Activated T-cell treated with anti-CD3 and anti-CD28 coated beads, Interleukin-2, amount 50 U/mL, for 48 hours (primary cell): ENCODE measurements at regions not wholly inside any gene's neighbourhood (a gene's known extent, or its start where the extent isn't known, plus 50 kb on each side); places are given as distances from the start of the nearest gene placed in this dataset.
"Not testable (repeated sequence)": the region's sequence is repeated elsewhere in the genome, so short reads cannot be mapped to it uniquely, and the experiment has no call there.

Experiments used
- DNase-seq, 2 experiments: peaks; one replicate each; pipeline ENCODE4 v3.0.0-alpha.2; 2020

GRCh38 chr15:66635817-66636216 is 66.2 kb upstream of the SMAD6 start:
- DNase-seq, result no peak

GRCh38 chr15:66637044-66637443 is 65.0 kb upstream of the SMAD6 start:
- not testable (repeated sequence) for DNase-seq

DNA sequence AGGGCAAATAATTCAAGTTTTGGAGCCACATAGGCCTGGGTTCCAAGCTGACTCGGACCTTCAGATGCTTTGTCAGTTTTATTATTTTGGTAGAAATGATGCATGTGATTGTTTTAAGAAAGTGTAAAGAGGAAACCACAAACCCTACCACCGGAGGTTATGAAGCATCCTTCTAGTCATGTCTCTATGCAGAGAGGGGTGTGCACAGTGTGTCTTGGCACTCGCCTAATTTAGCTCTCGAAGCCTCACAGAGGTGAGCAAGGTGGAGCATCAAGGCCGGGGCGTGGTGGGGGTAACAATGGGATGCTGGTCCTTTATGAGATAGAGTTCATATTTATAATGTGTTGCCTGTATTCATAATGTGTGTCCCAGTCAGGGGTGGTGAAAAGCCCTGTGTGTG is 63.7 kb upstream of the SMAD6 start:
- peak in 1 of 2 experiments; percentile 17 for DNase-seq

GRCh38 chr15:66641485-66642315 is 60.3 kb upstream of the SMAD6 start:
- DNase-seq, result no peak

GRCh38 chr15:66642514-66642913 is 59.5 kb upstream of the SMAD6 start:
- DNase-seq, result no peak

- no peak for DNase-seq
Measured at GRCh38 chr15:66643033-66643432, 59.0 kb upstream of the SMAD6 start.

GRCh38 chr15:66644000-66644787 is 57.8 kb upstream of the SMAD6 start:
- no peak for DNase-seq

- DNase-seq, result no peak
Measured at GRCh38 chr15:66644869-66645268, 57.2 kb upstream of the SMAD6 start.

DNA sequence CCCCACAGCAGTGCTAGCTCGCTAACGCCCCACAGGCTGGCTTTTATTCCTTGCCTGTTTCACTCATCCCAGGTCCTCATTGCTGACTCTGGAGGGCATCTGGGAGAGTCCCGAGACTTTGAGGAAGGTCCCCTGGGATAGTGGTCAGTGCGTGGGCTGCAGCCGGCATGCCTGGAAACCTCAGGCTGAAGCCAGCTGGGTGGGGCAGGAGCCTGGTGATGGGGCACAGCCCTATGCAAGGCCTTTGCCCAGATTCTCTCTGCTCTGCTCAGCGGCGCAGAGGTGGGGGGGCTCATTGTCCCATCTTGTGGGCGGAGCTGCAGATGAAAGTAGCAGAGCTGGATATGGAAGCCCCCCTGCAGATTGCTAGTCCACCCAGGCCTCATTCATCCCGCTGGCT is 55.7 kb upstream of the SMAD6 start:
- no peak for DNase-seq

DNA sequence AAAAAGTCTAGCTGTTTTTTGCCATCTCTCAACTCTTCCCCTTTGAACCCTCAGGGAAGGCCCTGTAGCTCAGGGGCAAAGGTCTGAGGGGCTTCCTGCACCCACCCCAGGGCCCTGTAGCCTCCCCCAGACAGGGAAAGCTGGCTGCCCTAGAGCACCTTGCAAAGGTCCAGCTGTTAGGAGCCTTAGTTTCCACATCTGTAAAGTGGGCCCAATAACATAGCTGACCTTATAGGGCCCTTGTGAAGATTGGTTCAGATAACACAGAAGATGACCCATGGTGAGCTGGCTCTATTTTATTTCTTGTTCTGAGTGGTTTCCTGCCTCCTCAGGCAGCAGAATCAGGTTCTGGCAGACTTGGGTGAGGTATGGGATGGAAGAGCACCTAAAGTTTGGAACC is 55.2 kb upstream of the SMAD6 start:
- no peak for DNase-seq

GRCh38 chr15:66647358-66647757 is 54.7 kb upstream of the SMAD6 start:
- no peak for DNase-seq

DNA sequence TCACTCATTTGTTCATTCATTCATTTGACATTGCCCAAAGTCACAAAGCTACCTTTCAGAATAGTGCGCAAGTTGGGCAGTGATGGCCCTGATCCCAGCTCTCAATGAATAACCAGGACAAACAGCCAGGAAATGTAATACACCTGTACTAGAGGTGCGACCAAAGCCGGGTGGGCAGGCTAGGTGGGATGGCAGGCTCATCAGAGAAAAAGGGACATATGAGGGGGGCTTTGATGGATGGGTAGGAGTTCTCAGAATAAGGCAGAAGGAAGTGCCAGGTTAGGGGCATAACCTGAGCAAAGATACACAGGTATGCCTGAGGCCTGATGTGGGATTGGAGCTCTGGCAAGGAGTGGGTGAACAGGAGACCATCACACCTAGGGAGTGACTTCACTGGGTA is 53.4 kb upstream of the SMAD6 start:
- no peak for DNase-seq

DNA sequence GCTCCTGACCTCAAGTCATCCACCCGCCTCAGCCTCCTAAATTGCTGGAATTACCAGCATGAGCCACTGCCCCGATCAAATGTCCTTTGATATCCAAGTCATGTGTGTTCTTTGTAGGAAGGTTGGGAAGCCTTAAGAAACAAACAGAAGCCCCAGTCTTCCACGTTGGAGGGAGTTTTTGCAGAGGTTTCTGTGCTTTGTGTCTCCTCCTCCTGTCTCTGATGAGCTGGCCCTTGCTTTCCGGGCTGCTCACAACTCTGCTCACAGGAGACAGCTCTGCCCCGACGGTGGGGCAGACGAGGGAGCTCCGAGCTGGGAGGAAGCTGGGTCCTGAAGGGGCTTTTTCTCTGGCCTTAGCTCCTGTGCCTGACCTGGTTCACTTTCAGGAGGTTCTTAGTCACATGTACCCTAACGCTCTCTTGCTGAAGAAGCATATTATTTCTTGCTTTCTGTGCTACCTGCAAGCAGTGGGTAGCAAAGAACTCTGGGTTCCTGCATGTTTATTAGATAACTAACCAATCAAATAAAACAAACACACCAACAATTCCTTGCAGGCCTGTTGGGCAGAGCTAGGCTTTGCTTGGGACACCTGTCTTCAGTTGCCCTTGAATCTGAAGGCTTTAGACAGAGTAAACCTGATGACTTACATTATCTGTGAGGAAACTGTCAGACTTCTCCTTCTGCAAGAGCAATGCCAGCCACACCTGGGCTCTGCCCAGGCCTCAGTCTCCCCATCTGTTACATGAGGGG is 52.6 kb upstream of the SMAD6 start:
- DNase-seq, result no peak

GRCh38 chr15:66650433-66650832 is 51.6 kb upstream of the SMAD6 start:
- DNase-seq, result no peak

- DNase-seq, result no peak
Measured at GRCh38 chr15:66651198-66651597, 50.8 kb upstream of the SMAD6 start.

GRCh38 chr15:66651913-66652642 is 50.0 kb upstream of the SMAD6 start:
- no peak for DNase-seq
